ENCODE measurements at regions not wholly inside any gene's neighbourhood (a gene's known extent, or its start where the extent isn't known, plus 50 kb on each side); places are given as distances from the start of the nearest gene placed in this dataset.

- no peak for TF ChIP-seq ZNF564 (CRISPR knock-in tag; IDR thresholded peaks at IDR 0.05)
- TF ChIP-seq MTF1 (CRISPR knock-in tag; IDR thresholded peaks at IDR 0.05) = no peak
- TF ChIP-seq HNRNPLL (IDR thresholded peaks at IDR 0.05; ENCODE audit: low read depth, low read length, poor library complexity, severe bottlenecking) = no peak
- no peak for TF ChIP-seq MXD1 (CRISPR knock-in tag; IDR thresholded peaks at IDR 0.05)
- TF ChIP-seq CTCF (CRISPR knock-in tag; IDR thresholded peaks at IDR 0.05) = no peak
- TF ChIP-seq BRF2 (CRISPR knock-in tag; IDR thresholded peaks at IDR 0.05) = no peak
- no peak for TF ChIP-seq MYC (CRISPR knock-in tag; IDR thresholded peaks at IDR 0.05; ENCODE audit: borderline replicate concordance)
- TF ChIP-seq POLR2A (IDR thresholded peaks at IDR 0.05; ENCODE audit: insufficient read depth in 1 of 2, low read depth in 2 of 2, low read length in 2 of 2) = no peak
- no peak for TF ChIP-seq ZNF12 (CRISPR knock-in tag; IDR thresholded peaks at IDR 0.05)
- TF ChIP-seq MAX (IDR thresholded peaks at IDR 0.05) = no peak
- no peak for TF ChIP-seq ZNF207 (IDR thresholded peaks at IDR 0.05; ENCODE audit: borderline replicate concordance)
- no peak for TF ChIP-seq TOE1 (CRISPR knock-in tag; IDR thresholded peaks at IDR 0.05)
Observed at GRCh38 chr9:86633945-86634344, 279.7 kb upstream of the TUT7 start.

Measured in HepG2 (cell line).